Activated T-helper 1 cell treated with anti-CD3 and anti-CD28 coated beads, Interleukin-2, amount 50 U/mL, for 16 hours (primary cell): ENCODE measurements at regions not wholly inside any gene's neighbourhood (a gene's known extent, or its start where the extent isn't known, plus 50 kb on each side); places are given as distances from the start of the nearest gene placed in this dataset.
"Not testable (repeated sequence)": the region's sequence is repeated elsewhere in the genome, so short reads cannot be mapped to it uniquely, and the experiment has no call there.

Experiments
- DNase-seq, 2 donors: peaks; one replicate each; pipeline ENCODE4 v3.0.0-alpha.2; 2020; ENCODE audit warnings: low read depth in 1 of 2, low spot score in 1 of 2

DNA sequence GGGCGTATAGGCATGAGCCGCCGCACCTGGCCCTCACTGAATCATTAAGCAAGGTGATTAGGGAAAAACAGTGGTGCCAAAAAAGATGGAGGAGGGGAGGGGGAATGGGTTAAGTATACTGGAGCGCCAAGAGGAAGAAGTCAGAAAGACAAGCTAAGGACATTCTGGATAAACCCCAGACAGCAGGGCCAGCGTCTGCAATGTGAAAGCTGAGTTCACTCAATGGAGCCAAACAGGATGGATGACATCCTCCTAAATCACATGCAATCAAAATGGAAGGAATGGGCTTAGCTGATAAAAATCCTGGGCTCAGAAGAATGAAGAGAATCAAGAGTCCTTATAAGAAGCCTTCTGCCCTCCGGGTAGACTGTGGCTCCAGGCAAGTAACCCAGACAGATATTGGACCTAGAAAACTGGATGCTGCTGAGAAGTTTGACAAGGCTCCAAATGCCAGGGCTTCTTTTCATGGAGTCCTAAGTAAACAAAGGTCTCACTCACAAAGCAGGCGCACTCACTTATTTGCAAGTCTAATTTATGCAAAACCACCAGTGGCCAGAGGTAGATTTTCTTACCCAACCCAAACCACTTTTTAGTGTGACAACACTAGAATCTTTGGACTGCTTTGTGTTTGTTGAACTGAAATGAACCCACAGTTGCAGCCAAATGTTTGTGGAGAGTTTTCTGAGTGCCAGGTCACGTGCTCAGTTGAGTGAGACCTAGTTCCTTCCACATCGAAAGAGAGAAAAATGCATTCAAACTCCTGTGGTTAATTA lies 519.1 kb upstream of the AUTS2 start:
- DNase-seq: no peak

DNA sequence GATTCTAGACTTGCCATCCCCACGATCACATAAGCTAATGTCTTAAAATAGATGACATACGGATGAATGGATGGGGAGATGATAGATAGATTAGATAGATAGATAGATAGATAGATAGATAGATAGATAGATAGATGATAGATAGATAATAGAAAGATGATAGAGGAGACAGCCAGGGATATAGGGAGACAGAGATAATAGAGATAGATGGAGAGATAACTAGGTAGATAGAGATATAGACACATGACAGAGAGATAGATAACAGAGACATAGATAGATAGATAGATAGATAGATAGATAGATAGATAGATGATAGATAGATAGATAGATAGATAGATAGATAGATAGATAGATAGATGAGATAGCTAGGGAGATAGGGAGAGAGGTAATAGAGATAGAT lies 511.0 kb upstream of the AUTS2 start:
- not testable (repeated sequence) for DNase-seq

DNA sequence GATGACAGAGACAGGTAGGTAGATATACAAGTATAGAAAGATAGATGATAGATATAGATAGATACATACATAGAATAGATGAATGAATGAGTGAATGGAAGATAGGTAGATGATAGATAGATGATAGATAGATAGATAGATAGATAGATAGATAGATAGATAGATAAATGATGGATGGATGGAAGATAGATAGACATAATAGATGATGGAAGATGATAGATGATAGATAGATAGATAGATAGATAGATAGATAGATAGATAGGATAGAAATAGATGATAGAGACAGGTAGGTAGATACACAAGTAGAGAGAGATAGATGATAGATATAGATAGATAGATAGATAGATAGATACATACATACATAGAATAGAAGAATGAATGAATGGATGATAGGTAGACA lies 510.1 kb upstream of the AUTS2 start:
- DNase-seq: no peak

GRCh38 chr7:69090936-69091335 lies 507.3 kb upstream of the AUTS2 start:
- no peak for DNase-seq

DNA sequence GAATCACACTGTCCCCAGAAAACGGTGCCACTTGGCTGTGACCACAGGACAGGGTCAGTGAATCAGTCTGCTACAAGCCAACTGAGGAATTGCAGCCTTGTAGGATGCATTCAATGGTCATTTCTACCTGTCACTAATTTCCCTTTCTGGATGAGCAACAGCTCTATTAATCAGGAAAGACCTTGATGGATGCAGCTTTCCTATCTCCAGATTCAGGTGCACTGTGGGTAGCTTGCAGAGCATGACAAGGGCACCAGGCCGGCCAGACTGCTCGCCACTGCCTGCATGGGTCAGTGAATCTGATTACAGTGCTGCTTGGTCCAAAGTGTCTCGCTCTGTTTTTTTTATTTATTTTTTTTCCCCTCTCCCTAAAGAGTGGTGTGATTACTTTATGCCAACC lies 506.8 kb upstream of the AUTS2 start:
- DNase-seq: no peak

DNA sequence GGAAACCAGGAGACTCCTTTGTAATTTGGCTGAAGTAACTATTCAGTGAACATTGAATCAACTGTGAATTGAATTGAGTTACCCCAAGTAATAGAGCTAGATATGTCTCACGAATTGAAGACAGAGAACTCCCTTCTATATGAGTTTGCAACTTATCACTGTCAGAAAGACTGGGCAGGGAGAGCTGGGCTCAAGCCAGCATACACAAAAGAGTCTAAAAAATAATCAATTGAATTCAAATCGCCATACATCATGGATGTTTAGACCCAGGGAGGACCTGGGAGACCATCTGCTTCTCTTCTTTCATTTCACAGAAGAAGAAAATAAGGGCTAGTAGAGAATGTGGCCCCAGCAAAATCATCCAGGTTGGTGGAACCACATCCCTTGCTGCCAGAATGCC lies 503.1 kb upstream of the AUTS2 start:
- no peak for DNase-seq

- DNase-seq: no peak
Observed at GRCh38 chr7:69095649-69096048, 502.6 kb upstream of the AUTS2 start.

DNA sequence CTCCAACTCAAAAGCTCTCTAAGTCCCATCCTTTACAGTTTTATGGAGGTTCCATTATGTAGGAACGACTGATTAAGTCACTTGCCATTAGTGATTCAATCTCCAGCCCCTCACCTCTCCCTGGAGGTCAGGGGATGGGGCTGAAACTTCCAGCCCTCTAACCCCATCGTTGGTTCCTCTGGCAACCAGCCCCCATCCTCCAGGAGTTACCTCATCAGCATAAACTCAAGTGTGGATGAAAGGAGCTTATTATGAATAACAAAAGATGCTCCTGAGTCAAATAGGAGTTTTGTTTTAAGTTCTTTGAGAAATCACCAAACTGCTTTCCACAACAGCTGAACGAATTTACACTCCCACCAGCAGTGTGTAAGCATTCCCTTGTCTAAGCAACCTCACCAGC lies 494.3 kb upstream of the AUTS2 start:
- DNase-seq: no peak

- DNase-seq: no peak
Observed at GRCh38 chr7:69105092-69105491, 493.2 kb upstream of the AUTS2 start.

DNA sequence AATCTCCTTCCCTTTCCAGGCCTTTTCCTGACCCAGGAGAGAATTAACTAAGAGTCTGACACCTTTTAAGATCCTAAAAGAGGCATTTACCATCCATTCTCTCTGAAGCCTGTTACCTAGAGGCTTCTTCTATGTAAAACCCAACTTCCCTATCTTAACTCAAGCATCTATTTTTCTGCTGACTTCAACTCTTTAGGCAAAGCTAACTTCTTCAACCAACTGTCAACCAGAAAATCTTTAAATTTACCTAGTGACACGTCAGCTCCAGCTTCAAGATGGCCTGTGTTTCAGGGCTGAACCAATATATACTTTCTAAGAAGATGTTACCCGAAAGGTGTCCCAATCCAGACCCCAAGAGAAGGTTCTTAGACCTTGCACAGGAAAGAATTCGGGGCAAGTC lies 492.3 kb upstream of the AUTS2 start:
- DNase-seq: no peak

DNA sequence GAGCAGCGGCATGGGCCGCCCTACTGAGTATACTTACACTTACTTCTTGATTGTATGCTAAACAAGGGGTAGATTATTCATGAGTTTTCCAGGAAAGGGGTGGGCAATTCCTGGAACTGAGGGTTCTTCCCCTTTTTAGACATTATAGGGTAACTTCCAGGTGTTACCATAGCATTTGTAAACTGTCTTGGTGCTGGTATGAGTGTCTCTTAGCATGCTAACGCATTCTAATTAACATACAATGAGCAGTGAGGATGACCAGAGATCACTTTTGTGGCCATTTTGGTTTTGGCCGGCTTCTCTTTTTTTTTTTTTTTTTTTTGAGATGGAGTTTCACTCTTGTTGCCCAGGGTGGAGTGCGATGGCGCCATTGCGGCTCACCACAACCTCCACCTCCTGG lies 491.8 kb upstream of the AUTS2 start:
- not testable (repeated sequence) for DNase-seq

- not testable (repeated sequence) for DNase-seq
Observed at GRCh38 chr7:69106946-69107345, 491.3 kb upstream of the AUTS2 start.

DNA sequence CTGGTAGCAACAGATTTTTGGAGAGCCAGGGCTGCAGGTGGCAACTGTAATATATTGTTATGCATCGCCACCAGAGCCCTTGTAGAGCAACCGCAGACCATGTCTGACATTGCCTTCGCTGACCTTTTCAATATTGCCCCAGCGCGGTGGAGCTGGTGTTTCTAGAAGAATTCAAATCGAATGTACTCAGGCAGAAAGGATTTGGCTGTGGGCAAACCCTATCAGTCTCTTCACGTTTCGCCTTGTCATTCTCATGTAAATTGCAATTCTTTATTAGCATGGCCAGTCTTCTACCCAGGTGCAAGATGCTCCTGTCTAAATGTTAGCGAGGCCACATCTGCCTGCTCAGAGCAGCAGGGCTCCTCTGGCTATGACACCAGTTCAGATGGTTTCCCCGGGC lies 490.2 kb upstream of the AUTS2 start:
- no peak for DNase-seq

DNA sequence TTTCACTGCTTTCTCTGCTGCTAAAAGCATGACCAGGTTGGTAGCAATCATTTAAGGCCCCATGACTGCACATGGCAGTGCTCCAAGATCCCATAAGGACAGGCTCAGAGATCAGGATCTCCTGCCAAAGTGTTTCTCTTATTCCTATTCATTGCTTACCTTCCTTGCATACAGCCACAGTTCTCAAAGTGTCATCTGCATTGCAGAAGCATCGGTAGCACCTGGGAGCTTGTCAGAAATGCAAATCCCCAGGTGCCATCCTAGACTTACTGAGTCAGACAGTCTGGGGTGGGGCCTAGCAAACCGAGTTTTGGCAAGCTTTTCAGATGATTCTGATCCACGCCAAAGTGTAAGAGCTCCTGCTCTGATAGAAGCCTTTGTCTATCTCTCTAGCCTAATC lies 489.0 kb upstream of the AUTS2 start:
- DNase-seq: no peak

GRCh38 chr7:69109879-69110278 lies 488.4 kb upstream of the AUTS2 start:
- no peak for DNase-seq

DNA sequence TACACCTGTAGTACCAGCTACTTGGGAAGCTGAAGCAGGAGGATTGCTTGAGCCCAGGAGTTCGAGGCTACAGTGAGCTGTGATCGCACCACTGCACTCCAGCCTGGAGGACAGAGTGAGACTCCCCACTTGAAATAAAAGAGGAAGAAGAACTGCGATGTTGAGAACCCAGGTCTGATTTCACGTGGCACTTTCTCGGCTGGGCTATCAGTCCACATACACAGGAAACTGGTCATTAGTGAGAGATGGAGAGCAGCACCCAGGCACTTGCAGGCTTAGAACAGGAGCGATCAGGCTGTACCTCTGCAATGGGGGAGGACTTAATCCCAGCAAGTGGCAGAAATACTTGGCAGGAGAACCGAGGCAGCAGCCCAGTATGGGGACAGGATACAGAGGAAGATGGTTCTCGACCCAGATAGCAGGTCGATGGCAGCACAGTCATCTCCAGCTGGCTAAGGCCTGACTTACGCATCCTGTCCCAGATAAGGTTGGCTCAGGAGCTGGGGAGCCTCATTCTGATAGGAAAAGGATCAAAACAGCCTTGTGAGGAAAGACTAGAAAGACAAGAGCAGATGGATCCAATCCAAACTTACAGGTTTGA lies 487.7 kb upstream of the AUTS2 start:
- DNase-seq: no peak

GRCh38 chr7:69114374-69114773 lies 483.9 kb upstream of the AUTS2 start:
- no peak for DNase-seq

DNA sequence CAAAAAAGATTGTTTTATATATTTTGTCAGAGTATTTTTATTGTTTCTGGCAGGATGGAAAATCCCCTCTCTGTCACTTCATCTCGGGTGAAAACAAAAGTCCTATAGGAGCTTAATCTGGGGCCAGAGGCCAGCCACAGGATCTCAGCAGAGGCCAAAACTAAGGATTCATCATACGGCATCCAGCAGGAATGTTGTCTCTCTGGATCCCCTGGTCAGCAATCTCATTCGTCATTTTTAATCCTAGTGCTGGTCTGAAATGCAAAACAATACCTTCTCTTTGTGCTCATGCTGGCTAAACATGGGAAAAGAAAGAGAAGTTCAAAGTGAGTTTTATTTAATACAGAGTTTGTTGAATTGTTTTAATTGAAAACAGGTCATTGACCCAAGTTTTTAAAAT lies 482.5 kb upstream of the AUTS2 start:
- DNase-seq: no peak

GRCh38 chr7:69116196-69116595 lies 482.1 kb upstream of the AUTS2 start:
- not testable (repeated sequence) for DNase-seq

- DNase-seq: no peak
Observed at GRCh38 chr7:69122953-69123352, 475.3 kb upstream of the AUTS2 start.

DNA sequence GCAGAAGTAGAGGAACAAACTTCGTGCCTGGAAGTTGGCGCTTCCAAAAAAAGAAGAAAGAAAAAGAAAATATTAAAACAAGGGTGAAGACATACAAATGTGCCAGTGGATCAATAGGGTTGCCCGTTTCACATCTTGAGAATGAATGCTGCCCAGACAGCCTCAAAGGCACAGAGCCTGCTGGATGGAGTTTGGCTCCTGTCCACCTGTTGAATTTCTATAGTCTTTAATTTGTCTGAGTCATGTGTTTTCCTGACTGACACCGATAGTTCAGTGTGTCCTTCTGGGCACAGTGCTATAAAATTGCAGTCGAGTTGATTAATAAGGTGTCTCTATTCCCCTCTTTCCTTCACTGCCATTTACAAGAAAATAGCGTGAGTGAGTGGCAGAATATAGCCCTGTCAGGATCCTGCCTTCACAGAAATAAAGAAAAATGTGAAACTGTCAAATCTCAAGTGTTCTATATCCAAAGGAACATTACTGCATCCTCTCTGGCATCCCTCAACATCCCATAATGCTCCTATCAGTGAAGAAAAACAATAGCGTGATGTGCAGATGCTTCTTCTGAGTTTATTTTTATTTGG lies 471.3 kb upstream of the AUTS2 start:
- no peak for DNase-seq

- no peak for DNase-seq
Observed at GRCh38 chr7:69129524-69129923, 468.8 kb upstream of the AUTS2 start.

- DNase-seq: no peak
Observed at GRCh38 chr7:69129951-69130350, 468.3 kb upstream of the AUTS2 start.
